T-helper 22 cell (primary cell): ENCODE measurements at regions not wholly inside any gene's neighbourhood (a gene's known extent, or its start where the extent isn't known, plus 50 kb on each side); places are given as distances from the start of the nearest gene placed in this dataset.

Experiments
- DNase-seq: peaks from one replicate; pipeline ENCODE4 v3.0.0-alpha.2; 2020; ENCODE audit warnings: low read depth

DNA sequence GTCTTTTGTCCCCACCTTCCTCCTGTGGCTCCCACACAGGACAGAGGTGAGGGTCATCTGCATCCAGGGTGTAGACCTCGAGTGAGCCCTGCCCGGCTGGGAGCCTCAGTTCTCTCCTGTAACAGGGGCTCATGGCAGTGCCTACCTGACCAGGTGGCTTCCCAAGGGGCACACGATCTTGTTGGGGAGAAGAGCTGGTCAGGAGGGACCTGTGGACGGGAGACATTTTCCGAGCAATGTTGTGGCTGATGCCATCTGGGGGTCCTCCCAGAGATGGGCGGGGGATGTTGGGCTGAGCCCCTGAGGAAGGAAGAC is 51.9 kb downstream of the CEBPB start:
- no peak for DNase-seq

DNA sequence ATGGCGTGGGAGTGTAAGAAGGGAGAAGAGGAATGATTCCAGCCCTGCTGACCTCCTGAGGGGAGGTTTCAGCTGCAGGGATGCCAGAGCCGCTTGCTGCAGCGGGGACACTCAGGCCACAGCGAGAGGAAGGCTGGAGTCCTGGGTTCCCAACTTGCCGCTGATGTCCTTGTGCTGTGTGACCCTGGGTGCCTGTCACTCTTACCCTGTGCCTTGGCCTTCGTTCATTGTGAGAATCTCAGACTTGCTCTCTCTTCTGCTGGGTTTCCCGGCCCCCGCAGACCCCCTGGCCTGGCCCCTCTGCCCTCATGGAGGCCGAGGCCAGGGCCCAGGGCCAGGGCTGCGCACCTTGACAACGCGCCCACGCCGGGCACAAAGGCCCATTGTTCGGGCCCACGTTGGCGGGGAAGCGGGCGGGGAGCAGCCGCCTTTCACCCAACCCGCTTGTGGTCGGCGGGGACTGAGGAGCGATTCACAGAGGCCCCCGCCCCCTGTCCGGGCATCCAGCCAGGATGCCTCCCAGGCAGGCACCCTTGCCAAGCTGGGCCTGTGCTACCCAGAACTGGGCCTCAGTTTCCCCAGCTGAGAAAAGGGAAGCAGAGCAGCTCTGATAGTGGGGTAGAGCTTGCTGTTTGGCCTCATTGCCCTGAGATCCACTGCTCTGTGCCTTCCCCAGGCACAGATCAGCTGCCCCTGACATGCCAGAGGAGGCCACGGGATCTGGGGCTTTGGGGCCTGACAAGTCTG is 52.4 kb downstream of the CEBPB start:
- DNase-seq = no peak

DNA sequence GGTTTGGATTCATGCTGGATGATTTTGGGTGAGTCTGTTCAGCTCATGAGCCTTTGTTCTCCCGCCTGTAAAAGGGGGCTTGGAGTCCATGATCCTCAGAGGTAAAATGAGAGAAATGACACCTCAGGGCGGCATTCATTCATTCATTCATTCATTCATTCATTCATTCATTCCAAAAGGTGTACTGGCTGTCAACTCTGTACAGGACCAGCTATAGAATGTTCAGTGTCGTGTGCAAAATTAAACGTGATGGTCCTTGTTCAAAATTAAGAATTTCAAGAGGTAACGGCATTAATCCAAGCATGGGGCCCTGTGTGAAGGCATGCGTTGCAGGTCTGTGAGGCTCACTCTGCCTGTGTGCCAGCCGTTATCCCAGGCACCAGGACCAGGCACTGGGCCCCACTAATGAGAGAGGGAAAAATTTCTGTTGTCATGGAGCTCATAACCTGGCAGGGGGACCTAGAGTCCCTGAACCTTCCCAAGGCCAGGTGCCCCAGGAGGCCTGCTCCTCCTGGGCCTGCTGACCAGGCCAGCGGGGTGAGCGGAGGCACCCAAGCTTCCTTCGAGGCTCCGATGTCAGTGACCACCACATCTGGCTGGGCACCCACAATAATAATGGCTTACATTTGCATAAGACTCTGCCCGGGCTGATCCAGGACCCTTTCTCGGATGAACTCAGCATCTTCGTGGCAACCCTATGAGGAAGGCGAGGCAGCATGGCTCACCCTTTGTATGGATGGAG is 53.2 kb downstream of the CEBPB start:
- DNase-seq = no peak

DNA sequence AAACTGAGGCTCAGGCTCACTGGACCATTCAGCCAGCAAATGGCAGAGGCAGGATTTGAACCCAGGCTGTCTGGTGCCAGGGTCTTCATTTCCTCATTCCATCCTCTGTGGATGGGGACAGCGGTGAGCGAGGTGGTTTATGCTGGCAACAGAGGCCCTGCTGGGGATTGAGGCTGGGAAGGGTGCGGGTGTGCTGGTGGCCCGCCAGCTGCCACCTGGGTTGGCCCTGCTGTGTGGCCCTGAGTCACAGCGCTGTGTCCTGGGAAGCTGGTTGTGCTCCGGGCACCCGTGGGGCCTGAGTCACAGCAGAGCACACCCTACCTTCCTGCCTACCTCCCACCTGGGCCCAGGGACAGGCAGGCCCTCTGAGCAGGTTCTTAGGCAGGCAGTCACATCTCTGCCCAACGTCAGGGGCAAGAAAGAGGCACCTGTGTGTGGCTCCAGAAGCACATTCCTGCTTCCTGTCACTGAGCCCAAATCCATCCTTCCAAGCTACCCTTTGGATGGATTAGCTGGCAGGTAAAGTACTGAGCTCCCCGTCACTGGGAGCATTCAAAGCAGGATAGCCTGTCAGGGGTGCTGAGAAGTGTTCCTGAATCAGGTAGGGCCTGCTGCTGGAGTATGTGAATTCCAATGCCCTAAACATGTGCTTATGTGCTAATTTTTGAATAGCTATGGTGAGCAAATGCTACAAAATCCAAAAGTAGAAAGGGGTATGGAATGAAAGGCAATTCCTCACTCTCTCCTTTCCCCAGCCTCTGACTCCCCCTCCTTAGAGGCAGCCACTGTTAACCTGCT is 53.9 kb downstream of the CEBPB start:
- no peak for DNase-seq

DNA sequence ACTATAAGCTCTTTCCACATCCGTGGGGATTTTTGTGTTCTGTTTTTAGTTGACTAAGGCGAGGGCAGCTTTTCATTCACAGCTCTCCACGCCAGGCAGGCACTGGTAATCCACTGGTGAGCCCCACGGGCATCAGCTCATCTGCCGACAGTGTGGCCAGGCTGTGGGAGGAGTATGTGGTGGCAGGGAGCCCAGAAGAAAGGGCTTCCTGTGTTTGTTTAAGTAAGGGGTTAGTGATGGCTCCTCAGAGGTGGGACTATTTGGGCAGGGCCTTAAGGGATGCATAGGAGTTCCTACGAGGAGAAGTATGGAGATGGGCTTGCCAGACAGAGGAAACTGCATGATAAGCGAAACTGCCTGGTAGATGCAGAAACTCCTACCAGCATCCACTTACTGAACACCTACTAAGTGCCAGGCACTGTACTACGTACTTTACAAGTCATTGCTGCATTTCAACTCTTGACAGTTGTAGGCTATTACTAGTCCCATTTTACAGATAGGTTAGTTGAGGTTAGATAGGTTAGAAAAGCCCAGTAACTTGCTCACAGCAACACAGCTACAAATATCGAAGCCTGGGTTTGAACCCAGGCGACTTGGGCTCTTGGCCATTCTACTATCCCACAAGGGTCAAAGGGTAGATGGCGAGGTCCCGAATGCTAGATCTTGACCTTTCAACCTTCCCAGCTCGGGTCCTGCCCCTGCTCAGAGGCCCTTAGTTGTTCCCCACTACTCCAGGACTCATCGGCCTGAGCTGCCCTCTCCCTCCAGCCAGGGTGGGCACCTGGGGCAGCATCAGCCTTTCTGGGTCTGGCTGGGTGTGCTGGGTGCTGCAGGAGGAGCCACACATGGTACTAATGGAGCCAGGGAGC is 55.1 kb downstream of the CEBPB start:
- DNase-seq = no peak

DNA sequence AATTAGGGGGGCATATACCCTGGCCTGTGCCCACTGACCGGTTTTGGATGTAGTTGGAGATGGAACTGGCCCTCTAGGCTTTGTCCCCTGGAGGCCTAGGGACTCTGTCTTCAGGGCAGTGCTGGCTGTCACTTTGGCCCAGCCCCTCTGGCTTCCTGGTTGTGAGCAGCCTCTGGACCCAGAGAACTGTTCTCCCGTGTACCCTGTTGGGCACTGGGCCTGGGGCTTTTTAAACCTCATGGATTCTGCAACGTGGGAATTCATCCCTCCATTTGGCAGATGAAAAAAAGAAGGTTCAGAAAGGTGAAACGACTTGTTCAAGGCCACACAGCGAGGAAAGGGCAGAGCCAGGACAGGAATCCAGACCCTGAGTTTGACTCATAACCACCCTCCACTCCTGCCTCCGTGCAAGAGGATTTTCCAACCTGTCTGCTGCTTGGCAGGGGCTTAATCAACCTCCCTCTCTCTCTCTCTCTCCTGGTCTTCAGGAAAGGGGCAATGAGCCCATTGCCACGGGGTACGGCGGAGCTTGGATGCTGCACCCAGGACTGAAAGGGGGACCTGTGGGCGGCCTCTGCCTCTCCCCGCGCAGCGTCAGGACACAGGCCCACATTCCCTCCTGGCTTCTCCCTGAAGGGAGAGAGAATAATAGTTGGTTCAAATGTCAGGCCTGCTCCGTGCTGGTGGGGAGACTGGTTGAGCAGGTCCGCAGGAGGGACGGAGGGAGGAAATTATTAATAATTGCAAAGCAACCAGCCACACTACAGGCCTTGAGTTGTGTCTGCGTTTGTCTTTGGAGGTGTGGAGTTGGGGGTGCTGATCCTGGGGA is 56.0 kb downstream of the CEBPB start:
- no peak for DNase-seq

DNA sequence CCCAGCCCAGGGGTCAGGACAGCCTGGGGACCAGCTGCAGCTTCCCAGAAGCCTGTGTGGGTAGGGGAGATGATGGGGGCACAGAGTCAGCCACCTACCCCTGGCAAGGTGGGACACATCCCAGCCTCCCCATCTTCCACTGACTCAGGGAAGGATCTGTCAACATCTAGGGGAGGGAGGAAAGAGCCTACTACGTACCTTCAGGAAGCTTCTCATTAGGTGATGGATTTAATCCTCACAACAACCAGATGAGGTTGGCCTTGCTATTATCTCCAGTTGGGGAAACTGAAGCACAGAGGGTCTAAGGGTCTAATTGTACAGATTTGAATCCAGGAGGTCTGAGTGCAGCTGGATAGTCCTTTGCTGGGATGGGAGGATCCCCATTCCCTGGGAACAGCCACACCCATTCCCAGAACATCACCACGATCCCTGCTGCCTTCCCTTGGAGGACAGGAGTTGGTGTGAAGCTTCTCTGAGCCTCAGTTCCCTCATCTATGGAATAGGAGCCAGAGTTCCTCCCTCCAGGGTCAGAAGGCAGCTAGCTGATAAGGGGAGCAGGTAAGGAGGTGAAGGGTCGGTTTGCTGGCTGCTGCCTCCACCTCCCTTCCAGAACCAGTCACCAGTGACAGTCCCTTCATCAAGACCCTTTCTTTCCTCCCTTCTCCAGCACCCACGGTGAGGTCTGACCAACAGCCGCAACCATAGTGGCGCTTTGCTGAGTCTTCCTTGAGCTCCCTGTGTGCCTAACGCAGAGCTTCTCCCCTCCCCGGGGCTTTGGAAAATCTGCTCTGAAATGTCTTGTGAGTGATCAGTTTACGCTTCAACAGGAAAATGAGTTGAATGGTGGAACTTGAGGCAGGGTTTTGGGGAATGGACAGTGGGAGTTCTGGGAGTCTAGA is 56.8 kb downstream of the CEBPB start:
- no peak for DNase-seq

DNA sequence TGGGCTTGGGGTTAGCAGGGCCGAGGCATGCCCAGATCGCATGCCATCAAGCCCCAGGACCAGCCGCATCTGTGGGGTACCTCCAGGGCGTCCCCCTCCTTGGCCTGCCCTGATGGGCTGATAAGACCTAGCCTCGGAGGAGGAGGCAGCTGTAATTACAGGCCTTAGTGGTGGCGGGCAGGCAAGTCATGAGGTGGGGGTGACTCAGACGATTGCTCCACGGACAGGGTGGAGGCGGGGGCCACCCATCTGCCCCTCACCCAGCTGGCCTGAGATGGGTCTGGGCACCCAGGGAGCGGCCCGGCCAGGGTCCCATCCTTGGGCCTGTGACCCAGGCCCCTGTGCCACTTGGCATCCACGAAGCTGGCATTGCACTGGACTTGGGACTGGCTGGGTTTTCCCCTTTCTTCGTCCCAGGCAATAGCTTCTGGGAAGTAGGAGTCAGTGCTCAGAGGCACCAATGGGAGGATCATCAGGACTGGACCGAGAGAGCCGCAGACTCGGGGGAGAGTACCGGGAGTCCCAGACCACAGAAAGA is 57.5 kb downstream of the CEBPB start:
- DNase-seq = no peak

DNA sequence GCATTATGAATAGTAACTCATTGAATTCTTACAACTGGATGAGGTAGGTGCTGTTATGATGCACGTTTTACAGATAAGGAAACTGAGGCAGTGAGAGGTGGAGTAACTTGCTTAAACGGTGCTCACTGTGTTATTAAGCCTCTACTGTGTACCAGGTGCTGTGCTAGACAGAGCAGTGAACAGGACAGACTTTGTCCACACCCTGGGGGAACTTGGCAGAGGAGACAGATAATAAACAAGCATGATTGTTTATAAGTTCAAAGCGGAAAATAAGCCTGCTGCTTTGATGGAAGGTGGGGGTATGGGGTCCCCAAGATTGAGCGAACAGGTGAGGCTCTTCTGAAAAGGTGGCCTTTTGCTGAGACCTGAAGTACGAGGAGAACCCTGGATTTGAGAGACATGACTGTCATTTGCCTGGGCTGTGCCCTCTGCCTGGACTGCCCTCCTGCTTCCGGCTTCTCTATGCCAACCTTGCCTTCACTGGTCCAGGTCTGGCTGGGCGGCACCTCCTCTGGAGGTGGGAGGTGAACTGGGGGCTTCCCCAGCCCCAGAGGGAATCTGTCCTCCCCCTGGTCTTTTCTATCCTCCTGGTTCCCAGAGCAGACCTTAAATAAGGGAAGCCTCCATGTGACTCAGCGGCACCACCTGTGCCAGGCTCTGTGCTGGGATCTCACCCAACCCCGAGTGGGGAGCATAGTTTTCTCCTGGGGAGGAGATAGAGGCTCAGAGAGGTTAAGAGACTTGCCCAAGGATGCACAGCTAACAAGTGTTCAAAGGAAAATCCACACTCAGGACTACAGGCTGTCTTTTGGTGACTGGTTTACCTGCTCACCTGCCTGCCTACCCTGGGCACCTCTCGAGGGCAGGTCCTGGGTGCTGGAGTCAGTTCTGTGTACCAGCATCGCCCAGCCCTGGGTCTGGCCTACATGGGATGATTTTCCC is 59.1 kb downstream of the CEBPB start:
- DNase-seq = no peak

DNA sequence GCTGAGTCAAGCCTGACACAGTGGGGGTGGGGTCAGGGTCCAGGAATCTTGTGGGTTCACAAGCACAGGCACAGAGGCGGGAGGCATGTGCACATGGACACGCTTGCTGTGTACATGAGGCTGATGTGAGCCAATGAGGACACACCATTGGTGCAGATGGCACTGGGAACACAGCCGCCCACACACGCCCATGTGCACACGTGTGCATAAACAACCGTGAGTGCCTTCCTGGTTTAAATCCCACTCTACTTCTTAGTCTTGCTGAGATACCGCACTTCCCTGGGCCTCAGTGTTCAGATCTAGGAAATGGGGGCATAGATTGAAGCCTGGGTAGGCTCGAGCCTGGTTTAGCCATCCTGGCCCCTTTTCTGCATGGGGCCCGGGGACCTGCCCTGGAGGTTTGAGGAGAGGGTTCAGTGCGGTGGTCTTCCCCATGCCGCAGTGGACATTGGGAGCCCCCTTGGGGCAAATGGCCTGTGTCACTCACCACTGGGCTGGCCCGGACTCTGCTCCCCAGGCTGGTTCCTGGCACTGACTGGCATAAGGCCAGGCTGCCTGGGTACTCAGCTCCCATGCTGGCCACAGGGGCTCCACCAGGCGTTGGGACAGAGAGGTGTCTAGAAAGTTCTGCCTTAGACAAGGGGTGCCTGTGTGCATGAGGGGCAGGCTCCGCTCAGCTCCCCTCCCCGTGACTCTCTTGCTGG is 60.2 kb downstream of the CEBPB start:
- DNase-seq = no peak

DNA sequence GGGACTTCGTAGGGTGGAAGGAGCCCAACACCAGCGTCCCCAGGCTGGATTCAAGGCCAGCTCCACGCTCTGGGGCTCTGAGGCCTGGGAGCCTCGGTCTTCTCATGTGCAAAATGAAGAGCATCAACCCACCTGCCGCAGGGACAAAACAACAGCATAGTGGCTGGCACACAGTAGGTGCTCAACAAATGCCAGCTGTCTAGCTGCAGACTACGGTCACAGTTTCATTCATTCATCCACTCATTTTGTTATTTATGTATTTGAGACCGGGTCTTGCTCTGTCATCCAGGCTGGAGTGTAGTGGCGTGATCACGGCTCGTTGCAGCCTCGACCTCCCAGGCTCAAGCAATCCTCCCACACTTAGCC is 60.7 kb downstream of the CEBPB start:
- no peak for DNase-seq

DNA sequence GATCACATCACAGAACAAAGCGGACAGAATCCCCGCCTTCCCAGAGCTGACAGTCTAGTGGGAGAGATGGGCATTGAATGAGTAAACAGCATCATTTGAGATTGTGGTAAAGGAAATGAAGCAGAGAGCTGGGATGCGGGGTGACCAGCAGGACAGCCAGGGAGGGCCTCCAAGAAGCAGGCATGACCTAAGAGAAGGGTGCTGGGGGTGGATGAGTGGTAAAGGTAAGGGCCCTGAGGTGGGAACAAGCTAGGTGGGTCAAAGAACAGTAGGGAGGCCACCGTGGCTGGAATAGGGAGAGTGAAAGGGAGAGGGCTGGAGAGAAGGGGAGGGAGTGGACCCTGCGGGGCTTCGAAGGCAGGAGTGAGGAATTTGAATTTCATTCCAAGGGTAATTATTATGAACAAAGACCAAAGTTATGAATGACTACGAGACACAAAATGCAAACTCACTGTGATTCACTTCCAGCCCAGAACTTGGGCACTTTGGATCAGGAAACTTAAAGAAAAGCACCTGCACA is 61.4 kb downstream of the CEBPB start:
- no peak for DNase-seq

DNA sequence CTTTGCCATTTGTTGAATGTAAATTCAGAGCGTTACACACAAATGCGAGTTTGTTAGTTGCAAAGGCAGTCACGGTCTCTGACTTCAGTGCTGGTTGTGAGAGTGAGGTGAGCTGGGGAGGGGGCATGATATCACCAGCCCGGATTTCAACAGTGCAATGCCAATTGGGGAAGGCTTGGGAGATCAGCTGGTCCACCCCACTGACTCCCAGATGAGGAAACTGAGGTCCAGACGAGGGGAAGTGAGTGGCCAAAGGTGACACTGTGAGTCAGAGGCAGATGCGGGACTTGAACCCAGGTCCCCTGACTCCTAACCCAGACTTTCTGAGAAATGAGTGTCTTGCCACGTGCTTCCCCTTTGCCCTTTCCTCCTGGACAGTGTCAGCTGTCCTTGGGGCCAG is 62.1 kb downstream of the CEBPB start:
- DNase-seq = no peak

DNA sequence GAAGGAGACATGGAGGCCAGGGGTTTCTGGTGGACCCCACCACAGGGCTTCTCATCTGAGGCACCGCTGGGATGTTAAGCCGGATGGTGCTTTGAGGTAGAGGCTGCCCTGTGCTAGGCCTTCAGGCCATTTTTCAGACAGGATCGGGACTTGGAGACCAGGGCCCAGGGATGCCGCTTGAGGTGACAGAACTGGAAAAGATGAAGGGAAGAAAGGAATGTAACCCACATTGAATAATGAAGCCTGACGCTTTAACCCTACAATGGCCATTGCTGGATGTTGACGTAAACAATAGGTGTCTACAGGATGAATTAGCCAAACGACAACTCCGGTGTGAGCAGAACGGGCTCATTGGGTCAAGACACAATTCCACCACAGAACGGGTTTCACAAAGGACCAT is 62.5 kb downstream of the CEBPB start:
- DNase-seq = no peak

DNA sequence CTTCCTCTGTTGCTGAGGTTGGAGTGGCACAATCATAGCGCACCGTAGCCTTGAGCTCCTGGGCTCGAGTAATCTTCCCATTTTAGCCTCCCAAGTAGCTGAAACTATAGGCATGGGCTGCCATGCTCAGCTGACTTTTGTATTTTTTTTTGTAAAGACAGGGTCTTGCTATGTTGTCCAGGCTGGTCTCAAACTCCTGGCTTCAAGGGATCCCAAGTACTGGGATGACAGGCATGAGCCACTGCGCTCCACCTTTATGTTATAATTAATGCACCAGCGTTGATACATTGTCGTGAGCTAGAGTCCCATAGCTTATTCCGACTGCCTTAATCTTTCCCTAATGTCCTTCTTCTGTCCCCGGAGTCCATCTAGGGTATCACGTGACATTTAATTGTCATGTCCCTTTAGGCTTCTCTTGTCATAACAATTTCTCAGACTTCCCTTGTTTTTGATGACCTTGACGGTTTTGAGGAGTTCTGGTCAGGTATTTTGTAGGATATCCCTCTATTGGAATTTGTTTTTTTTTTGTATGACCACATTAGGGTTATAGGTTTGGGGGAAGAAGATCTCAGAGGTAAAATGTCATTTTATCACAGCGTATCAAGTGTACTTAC is 63.9 kb downstream of the CEBPB start:
- DNase-seq = no peak

DNA sequence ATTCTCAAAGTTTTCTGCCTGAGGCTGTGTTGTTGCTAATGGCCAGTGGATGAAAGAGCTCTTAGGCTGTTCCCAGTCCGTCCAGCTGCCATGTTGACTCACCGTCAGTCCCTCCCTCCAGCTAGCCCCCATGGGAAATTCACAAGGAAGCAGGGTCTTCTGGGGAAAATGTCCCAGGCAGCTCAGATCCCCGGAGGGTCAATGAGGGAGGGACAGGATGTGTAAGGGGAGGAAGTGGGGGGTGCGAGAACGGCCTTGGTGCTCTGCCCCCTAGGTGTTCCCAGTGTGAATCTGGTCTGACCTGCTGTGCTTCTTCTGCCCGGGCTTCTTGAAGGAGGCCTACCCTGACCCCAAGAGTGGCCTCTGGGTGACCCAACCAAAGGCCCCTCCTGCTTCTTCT is 65.9 kb downstream of the CEBPB start:
- no peak for DNase-seq

DNA sequence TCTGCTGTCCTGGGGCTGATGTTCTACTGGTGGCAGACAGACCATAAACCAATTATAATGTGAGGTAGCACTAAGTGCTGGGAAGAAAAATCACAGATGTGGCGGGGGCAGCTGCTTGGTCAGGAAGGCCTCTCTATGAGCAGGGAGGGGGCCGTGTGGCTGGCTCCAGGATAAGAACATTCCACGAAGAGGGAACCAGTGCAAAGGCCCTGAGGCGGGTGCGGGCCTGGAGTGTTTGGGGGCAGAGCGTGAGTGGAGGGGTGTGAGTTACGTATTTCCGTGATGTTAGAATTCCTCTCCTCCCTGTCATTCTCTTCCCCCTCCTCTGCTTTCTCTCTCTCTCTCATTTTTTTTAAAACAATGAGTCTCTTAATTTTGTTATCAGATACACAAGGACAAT is 67.2 kb downstream of the CEBPB start:
- no peak for DNase-seq
